Immature natural killer cell (primary cell): ENCODE measurements at regions not wholly inside any gene's neighbourhood (a gene's known extent, or its start where the extent isn't known, plus 50 kb on each side); places are given as distances from the start of the nearest gene placed in this dataset.
"Not testable (repeated sequence)": the region's sequence is repeated elsewhere in the genome, so short reads cannot be mapped to it uniquely, and the experiment has no call there.

ENCODE experiments used
- DNase-seq, 3 donors: peaks; one replicate each; pipeline ENCODE4 v3.0.0; 2022; ENCODE audit warnings: mixed read lengths in 1 of 3
- H3K27ac Mint-ChIP-seq, 6 donors: one replicate each; pipeline ENCODE4 v1.8.0; 2020; ENCODE audit warnings: mixed read lengths in 6 of 6, mild to moderate bottlenecking in 5 of 6, inconsistent platforms in 4 of 6, moderate library complexity in 3 of 6
- H3K27me3 Mint-ChIP-seq, 3 donors: one replicate each; pipeline ENCODE4 v1.8.0; 2020 to 2021; ENCODE audit warnings: low read depth in 3 of 3, mild to moderate bottlenecking in 3 of 3, mixed read lengths in 3 of 3, moderate library complexity in 3 of 3, inconsistent platforms in 1 of 3
- H3K36me3 Mint-ChIP-seq, 3 donors: one replicate each; pipeline ENCODE4 v1.8.0; 2020; ENCODE audit warnings: mixed read lengths in 3 of 3, inconsistent platforms in 2 of 3, mild to moderate bottlenecking in 2 of 3
- H3K4me1 Mint-ChIP-seq, 2 donors: one replicate each; pipeline ENCODE4 v1.8.0; 2020; ENCODE audit warnings: inconsistent platforms in 2 of 2, mild to moderate bottlenecking in 2 of 2, mixed read lengths in 2 of 2, moderate library complexity in 1 of 2
- H3K4me3 Mint-ChIP-seq, 5 donors: one replicate each; pipeline ENCODE4 v1.8.0; 2020; ENCODE audit warnings: mild to moderate bottlenecking in 5 of 5, mixed read lengths in 5 of 5, inconsistent platforms in 3 of 5, moderate library complexity in 3 of 5
- H3K9me3 Mint-ChIP-seq, 6 donors: one replicate each; pipeline ENCODE4 v1.8.0; 2020; ENCODE audit warnings: mild to moderate bottlenecking in 6 of 6, mixed read lengths in 6 of 6, inconsistent platforms in 4 of 6, moderate library complexity in 3 of 6

DNA sequence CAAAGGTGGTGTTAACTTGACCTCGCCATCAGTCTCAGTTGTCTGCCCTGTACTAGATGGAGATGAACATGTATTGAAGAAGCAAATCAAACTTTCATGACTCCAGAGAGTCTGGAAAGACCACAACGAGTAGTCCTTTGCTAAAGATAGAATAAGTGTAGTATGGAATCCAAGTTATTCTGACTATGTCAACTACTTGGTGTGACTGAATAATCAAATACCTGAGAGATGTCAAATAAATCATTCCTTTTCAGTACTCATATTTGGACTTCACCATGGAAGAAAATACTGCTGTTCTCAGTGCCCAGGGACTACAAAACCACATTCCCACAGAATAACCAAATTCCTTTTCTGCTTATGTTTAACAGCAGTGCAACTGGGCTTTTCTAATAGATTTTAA is 161.2 kb upstream of the SPRY1 start:
- H3K4me1 Mint-ChIP-seq: peaks cover 0 to 1% of the 10 kb centered on the region in 2 donors

DNA sequence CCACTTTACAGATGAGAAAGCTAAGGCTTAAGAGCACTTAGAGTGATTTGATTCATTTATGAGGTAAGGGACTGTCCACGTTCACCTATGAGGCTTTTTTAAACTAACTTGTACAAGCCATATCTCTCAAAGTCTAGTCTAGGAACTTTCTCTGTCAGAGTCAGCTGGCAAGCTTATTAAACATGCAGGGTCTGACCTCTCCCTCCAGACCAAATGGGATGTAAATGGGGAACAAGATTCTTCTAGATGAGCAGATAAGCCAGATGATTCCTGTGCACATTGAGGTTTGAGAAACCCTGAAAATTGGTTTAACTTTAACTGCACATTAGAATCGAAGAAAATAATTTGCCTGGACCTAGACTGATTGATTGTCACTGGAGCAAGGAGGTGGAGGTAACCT is 160.0 kb upstream of the SPRY1 start:
- Mint-ChIP-seq H3K9me3 (no peaks in the 10 kb centered on the region), H3K27me3 (no peaks in the 10 kb centered on the region), H3K4me3 (no peak overlapping the region), H3K4me1 (peaks cover 0 to 1% of the 10 kb centered on the region in 2 donors), H3K27ac (no peak overlapping the region), H3K36me3 (peaks cover 0 to 19% (median 4%) of the 10 kb centered on the region in 3 donors)
- no peak for DNase-seq

More for the DNA sequence above, 161.2 kb upstream of the SPRY1 start:
- Mint-ChIP-seq H3K27me3 (no peaks in the 10 kb centered on the region), H3K4me3 (no peak overlapping the region), H3K27ac (no peak overlapping the region), H3K36me3 (peaks cover 3 to 25% (median 13%) of the 10 kb centered on the region in 3 donors), H3K9me3 (peaks cover 0 to 2% (median 0%) of the 10 kb centered on the region in 6 donors)
- DNase-seq: no peak

DNA sequence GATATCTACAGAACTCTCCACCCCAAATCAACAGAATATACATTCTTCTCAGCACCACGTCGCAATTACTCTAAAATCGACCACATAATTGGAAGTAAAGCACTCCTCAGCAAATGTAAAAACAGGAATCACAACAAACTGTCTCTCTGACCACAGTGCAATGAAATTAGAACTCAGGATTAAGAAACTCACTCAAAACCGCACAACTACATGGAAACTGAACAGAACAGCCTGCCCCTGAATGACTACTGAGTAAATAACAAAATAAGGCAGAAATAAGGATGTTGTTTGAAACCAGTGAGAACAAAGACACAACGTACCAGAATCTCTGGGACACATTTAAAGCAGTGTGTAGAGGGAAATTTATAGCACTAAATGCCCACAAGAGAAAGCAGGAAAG is 156.3 kb upstream of the SPRY1 start:
- DNase-seq, H3K27ac Mint-ChIP-seq, H3K27me3 Mint-ChIP-seq, H3K4me3 Mint-ChIP-seq, H3K9me3 Mint-ChIP-seq: not testable (repeated sequence)
- H3K4me1 Mint-ChIP-seq: peaks cover 10 to 11% of the 10 kb centered on the region in 2 donors
- peaks cover 0 to 17% (median 0%) of the 10 kb centered on the region in 3 donors for H3K36me3 Mint-ChIP-seq

GRCh38 chr4:123243220-123243619 is 153.4 kb upstream of the SPRY1 start:
- H3K36me3 Mint-ChIP-seq, DNase-seq, H3K9me3 Mint-ChIP-seq, H3K4me3 Mint-ChIP-seq, H3K27me3 Mint-ChIP-seq: not testable (repeated sequence)
- Mint-ChIP-seq H3K4me1 (peaks cover 10 to 11% of the 10 kb centered on the region in 2 donors), H3K27ac (peak overlapping the region in 1 of 6 donors; percentile 22)

- no peaks in the 10 kb centered on the region for H3K27me3 Mint-ChIP-seq
- DNase-seq: peak; percentile 25 to 35 (median 32)
- H3K4me1 Mint-ChIP-seq: peaks cover 10 to 11% of the 10 kb centered on the region in 2 donors
- peak overlapping the region in 5 of 6 donors; percentile 14 to 71 (median 36) for H3K27ac Mint-ChIP-seq
- peak overlapping the region in 4 of 5 donors; percentile 23 to 46 (median 37) for H3K4me3 Mint-ChIP-seq
- peaks cover 0 to 6% (median 0%) of the 10 kb centered on the region in 3 donors for H3K36me3 Mint-ChIP-seq
- H3K9me3 Mint-ChIP-seq: peaks cover 0 to 3% (median 0%) of the 10 kb centered on the region in 6 donors
Measured at GRCh38 chr4:123244137-123244536, 152.5 kb upstream of the SPRY1 start.

DNA sequence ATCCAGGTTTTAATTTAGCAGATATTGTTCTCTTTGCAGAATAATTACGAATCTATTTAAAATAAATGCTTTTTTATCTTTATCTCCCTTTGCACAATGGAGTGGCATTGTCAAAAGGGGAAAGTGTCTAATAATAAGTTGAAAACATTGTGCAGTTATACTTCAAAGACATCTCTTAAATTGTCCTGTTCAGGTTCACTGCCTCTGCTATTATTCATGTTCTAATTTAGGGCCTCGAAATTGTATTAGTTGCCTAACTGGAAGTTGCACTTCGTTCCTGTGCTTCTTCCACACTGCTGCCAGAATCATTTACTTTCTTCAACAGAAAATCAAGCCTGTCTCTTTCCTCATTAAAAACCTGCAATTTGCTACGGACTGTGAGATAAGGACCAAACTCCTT is 150.5 kb upstream of the SPRY1 start:
- Mint-ChIP-seq H3K36me3 (peaks cover 0 to 6% (median 0%) of the 10 kb centered on the region in 3 donors), H3K9me3 (peaks cover 0 to 3% (median 0%) of the 10 kb centered on the region in 6 donors), H3K27me3 (no peaks in the 10 kb centered on the region), H3K27ac (no peak overlapping the region), H3K4me3 (no peak overlapping the region), H3K4me1 (peaks cover 10 to 11% of the 10 kb centered on the region in 2 donors)
- DNase-seq: no peak

DNA sequence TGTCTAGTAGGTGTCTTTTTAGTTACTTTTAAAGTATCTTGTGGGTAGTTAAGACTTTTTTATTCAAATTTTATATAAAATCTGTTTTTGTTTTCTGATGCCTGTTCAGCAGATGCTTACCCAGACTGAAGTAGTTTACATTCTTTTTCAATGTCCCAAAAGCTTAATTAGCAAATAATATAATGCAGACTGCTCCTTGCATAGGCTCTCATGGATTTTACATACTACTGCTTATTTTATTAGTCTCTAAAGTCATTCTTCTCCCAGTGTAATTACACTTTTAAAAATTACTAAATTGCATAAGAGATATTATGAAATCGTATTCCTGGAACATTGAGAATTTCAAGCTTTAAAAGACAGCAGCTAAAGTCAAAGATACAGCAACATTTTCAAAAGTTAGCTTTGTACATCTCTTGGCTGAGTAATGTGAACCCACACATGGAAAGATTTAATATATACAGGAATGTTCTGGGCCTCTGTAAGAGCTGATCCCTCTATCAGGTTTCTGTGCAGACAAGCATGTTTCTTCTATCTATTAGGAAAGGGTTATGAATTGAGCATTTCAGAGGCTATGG is 148.4 kb upstream of the SPRY1 start:
- H3K9me3 Mint-ChIP-seq: no peaks in the 10 kb centered on the region
- H3K27ac Mint-ChIP-seq: no peak overlapping the region
- H3K4me1 Mint-ChIP-seq: peaks cover 17 to 20% of the 10 kb centered on the region in 2 donors
- no peak for DNase-seq
- no peaks in the 10 kb centered on the region for H3K36me3 Mint-ChIP-seq
- H3K27me3 Mint-ChIP-seq: peaks cover 0 to 2% (median 0%) of the 10 kb centered on the region in 3 donors
- H3K4me3 Mint-ChIP-seq: no peak overlapping the region

GRCh38 chr4:123249821-123250220 is 146.8 kb upstream of the SPRY1 start:
- H3K9me3 Mint-ChIP-seq: peaks cover 0 to 1% (median 0%) of the 10 kb centered on the region in 6 donors
- no peak for DNase-seq
- H3K36me3 Mint-ChIP-seq: peaks cover 0 to 5% (median 0%) of the 10 kb centered on the region in 3 donors
- H3K27ac Mint-ChIP-seq: peak overlapping the region in 1 of 6 donors; percentile 42
- no peak overlapping the region for H3K4me3 Mint-ChIP-seq
- peaks cover 23 to 25% of the 10 kb centered on the region in 2 donors for H3K4me1 Mint-ChIP-seq
- H3K27me3 Mint-ChIP-seq: peaks cover 0 to 2% (median 0%) of the 10 kb centered on the region in 3 donors

DNA sequence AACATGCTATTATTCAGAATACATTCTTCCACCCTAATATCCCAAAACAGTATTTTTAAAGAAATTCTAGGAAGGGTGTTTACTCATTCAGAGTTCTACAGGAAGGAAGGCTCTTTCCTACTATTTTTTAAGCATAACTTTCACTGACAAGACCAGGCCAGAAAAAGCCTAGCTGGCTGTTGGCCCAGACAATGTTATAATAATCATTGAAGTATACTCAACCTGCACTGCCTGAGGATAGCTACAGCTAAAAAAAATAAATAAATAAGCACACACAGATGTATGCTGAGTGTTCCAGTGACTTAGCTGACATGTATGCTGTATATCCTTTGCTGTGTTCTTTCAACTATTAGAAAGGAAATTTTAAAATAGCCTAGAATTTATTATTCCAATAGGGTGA is 145.8 kb upstream of the SPRY1 start:
- no peak overlapping the region for H3K27ac Mint-ChIP-seq
- no peak for DNase-seq
- H3K4me3 Mint-ChIP-seq: no peak overlapping the region
- H3K27me3 Mint-ChIP-seq: peaks cover 0 to 2% (median 0%) of the 10 kb centered on the region in 3 donors
- peaks cover 0 to 1% (median 0%) of the 10 kb centered on the region in 6 donors for H3K9me3 Mint-ChIP-seq
- peaks cover 0 to 5% (median under 1%) of the 10 kb centered on the region in 3 donors for H3K36me3 Mint-ChIP-seq
- H3K4me1 Mint-ChIP-seq: peaks cover 26 to 28% of the 10 kb centered on the region in 2 donors

- Mint-ChIP-seq H3K27me3 (peaks cover 0 to 2% (median 0%) of the 10 kb centered on the region in 3 donors), H3K36me3 (peaks cover 3 to 5% (median 4%) of the 10 kb centered on the region in 3 donors), H3K9me3 (peaks cover 0 to 1% (median 0%) of the 10 kb centered on the region in 6 donors), H3K27ac (peak overlapping the region in 4 of 6 donors; percentile 9 to 78 (median 69)), H3K4me1 (peaks cover 63 to 74% of the 10 kb centered on the region in 2 donors), H3K4me3 (peak overlapping the region in 3 of 5 donors; percentile 7 to 44 (median 40))
- DNase-seq: no peak
Measured at GRCh38 chr4:123255971-123256370, 140.6 kb upstream of the SPRY1 start.

GRCh38 chr4:123256901-123257300 is 139.7 kb upstream of the SPRY1 start:
- peaks cover 3 to 5% (median 4%) of the 10 kb centered on the region in 3 donors for H3K36me3 Mint-ChIP-seq
- peaks cover 0 to 1% (median 0%) of the 10 kb centered on the region in 6 donors for H3K9me3 Mint-ChIP-seq
- peaks cover 0 to under 1% (median 0%) of the 10 kb centered on the region in 3 donors for H3K27me3 Mint-ChIP-seq
- peak overlapping the region in 4 of 6 donors; percentile 8 to 33 (median 22) for H3K27ac Mint-ChIP-seq
- no peak for DNase-seq
- peak overlapping the region in 4 of 5 donors; percentile 30 to 72 (median 41) for H3K4me3 Mint-ChIP-seq
- H3K4me1 Mint-ChIP-seq: peaks cover 62 to 74% of the 10 kb centered on the region in 2 donors

DNA sequence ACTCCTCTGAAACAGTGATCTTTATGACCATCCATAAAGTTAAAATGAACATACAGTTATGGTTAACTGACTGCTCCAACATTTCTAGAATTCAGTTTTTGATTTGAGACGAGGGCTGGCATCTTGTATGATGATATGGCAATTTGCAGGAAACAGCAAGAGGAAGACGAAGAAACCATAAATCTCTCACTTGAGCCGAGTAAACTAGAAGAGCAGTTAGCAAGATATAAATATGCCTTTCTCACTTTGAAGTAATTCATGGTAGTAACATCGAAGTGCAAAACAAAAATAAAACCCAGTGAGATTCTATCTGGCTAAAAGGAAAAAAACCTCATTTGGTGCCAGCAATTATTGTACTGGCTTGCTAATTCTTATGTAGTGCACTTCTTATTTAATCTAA is 139.0 kb upstream of the SPRY1 start:
- peaks cover 62 to 68% of the 10 kb centered on the region in 2 donors for H3K4me1 Mint-ChIP-seq
- peak overlapping the region; percentile 50 to 87 (median 68) for H3K27ac Mint-ChIP-seq
- H3K4me3 Mint-ChIP-seq: peak overlapping the region; percentile 63 to 74 (median 72)
- H3K27me3 Mint-ChIP-seq: peaks cover 0 to 2% (median 0%) of the 10 kb centered on the region in 3 donors
- peaks cover 0 to 1% (median 0%) of the 10 kb centered on the region in 6 donors for H3K9me3 Mint-ChIP-seq
- peak; percentile 18 to 35 (median 31) for DNase-seq
- peaks cover 3 to 6% (median 5%) of the 10 kb centered on the region in 3 donors for H3K36me3 Mint-ChIP-seq

DNA sequence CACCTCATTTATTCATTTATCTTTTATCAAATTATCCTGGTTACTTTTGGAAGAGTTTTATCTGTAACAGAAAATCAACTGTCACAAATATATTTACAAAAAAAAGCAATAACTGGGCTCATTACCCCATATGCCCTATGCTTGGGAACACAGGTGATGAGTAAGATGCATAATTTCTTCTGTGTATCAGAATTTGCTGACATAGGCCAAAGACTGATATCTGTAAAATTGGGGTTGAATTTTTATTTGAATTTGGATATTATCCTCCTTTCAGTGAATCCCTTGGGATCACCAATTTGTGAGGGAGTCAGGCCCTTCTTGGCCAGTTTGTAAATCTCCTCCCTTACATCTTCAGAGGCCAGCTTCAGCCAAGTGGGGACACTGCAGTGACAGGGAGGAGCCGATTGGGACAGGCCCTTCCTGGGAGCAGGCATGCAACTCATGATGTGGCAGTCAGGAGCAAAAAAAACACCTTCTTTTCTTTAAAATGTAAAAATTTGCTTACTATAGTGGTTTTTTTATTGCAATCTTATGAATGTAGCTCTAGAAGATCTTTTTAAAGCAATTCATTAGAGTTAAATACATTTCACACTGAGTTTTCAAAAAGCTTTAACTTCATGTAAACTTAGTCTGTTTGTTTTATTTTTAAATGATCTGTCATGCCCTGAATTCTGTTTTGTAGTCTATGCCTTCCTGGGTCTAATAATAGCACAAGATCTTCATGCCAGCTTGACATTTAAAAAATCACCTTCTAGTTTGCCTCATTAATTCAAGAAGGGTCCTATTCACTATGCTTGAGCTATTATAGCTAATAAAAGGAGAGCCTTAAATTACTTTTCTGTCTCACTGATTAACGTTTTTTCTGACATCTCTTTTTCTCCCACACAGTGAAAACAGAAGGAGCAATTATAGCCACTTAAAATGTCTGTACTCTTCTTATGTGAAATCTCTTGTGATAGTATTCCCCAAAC is 136.6 kb upstream of the SPRY1 start:
- Mint-ChIP-seq H3K9me3 (no peaks in the 10 kb centered on the region), H3K27ac (no peak overlapping the region), H3K4me3 (no peak overlapping the region), H3K27me3 (peaks cover 0 to 2% (median 0%) of the 10 kb centered on the region in 3 donors), H3K36me3 (peaks cover 3 to 9% (median 5%) of the 10 kb centered on the region in 3 donors), H3K4me1 (peaks cover 40 to 49% of the 10 kb centered on the region in 2 donors)
- DNase-seq: no peak
